ENCODE measurements at regions not wholly inside any gene's neighbourhood (a gene's known extent, or its start where the extent isn't known, plus 50 kb on each side); places are given as distances from the start of the nearest gene placed in this dataset.
"Not testable (repeated sequence)": the region's sequence is repeated elsewhere in the genome, so short reads cannot be mapped to it uniquely, and the experiment has no call there.

DNA sequence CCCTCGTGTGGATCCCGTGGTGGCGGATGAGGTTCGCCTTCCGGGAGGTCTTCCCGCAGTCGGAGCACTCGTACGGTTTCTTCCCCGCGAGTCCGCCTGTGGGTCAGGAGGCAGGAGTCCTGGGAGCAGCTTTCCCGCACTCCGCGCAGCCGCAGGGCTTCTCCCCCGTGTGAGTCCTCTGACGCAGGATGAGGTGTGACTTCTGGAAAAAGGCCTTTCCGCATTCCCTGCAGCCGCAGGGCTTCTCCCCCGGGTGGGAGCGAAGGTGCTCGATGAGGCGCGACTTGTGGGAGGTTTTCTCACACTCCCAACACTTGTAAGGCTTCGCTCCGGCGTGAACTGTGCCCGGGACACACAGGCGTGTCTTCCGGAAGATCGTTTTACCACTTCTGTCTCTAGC is 68.8 kb upstream of the WIPI2 start:
- H3K79me1 ChIP-seq (ENCODE audit: low read depth in 1 of 2, low read length in 2 of 2); H4K8ac ChIP-seq (ENCODE audit: low read depth in 2 of 2, low read length in 2 of 2); CTCF ChIA-PET; H2BK120ac ChIP-seq (ENCODE audit: low read depth, low read length); H4K20me1 ChIP-seq (ENCODE audit: insufficient read depth, low read length); H2BK15ac ChIP-seq (ENCODE audit: low read depth, low read length); H4K5ac ChIP-seq (ENCODE audit: low read depth, low read length); H3K56ac ChIP-seq (ENCODE audit: extremely low read depth, insufficient read depth, low read length); ATAC-seq (ENCODE audit: low read depth); in situ Hi-C loops (cut with MboI; ENCODE audit: low sequenced_read_pairs); H3K4me3 ChIP-seq (ENCODE audit: insufficient read depth, low read depth, low read length); H3K9me1 ChIP-seq (ENCODE audit: insufficient read depth, low read length); H2AFZ ChIP-seq (replicated peaks; ENCODE audit: low read length, poor library complexity); H3K27ac ChIP-seq (ENCODE audit: insufficient read depth, low read length); H3K27me3 ChIP-seq (ENCODE audit: control insufficient read depth, insufficient read depth, low read length); H3K9me3 ChIP-seq (ENCODE audit: control insufficient read depth, insufficient read depth, low read length); H4K91ac ChIP-seq (ENCODE audit: insufficient read depth, low read depth, low read length); H3K14ac ChIP-seq (replicated peaks; ENCODE audit: low read depth, low read length); H2AK9ac ChIP-seq (replicated peaks; ENCODE audit: low read depth, low read length, poor library complexity); intact Hi-C loops (cut with micrococcal nuclease); H2AK5ac ChIP-seq (ENCODE audit: low read depth, low read length); H3K18ac ChIP-seq (ENCODE audit: low read depth, low read length); H2BK20ac ChIP-seq (ENCODE audit: low read depth, low read length); H3K23ac ChIP-seq (ENCODE audit: low read depth, low read length); H3K36me3 ChIP-seq (ENCODE audit: control insufficient read depth, insufficient read depth, low read length); H3K4ac ChIP-seq (ENCODE audit: low read depth, low read length); POLR2A ChIA-PET (ENCODE audit: unreplicated experiment); H2BK5ac ChIP-seq (ENCODE audit: low read depth, low read length, poor library complexity, severe bottlenecking); dilution Hi-C loops (cut with HindIII; ENCODE audit: low sequenced_read_pairs, unreplicated experiment); H3K4me2 ChIP-seq (ENCODE audit: low read depth, low read length); H3K9ac ChIP-seq (ENCODE audit: low read depth, low read length); DNase-seq; H3K4me1 ChIP-seq (ENCODE audit: control insufficient read depth, insufficient read depth, low read length); BruUV-seq (replicated peaks): not testable (repeated sequence)
- no CpG with 5 or more reads among the region's 32 CpGs for WGBS, 2 experiments (ENCODE audit: extremely low coverage in 2 of 2, insufficient read length in 1 of 2)

GRCh38 chr7:5131238-5131637 is 58.8 kb upstream of the WIPI2 start:
- H3K56ac ChIP-seq (ENCODE audit: extremely low read depth, insufficient read depth, low read length); H3K9me1 ChIP-seq (ENCODE audit: insufficient read depth, low read length); H4K5ac ChIP-seq (ENCODE audit: low read depth, low read length); H2AK9ac ChIP-seq (replicated peaks; ENCODE audit: low read depth, low read length, poor library complexity); H3K14ac ChIP-seq (replicated peaks; ENCODE audit: low read depth, low read length); dilution Hi-C loops (cut with HindIII; ENCODE audit: low sequenced_read_pairs, unreplicated experiment); H2BK120ac ChIP-seq (ENCODE audit: low read depth, low read length); CTCF ChIA-PET; H3K23ac ChIP-seq (ENCODE audit: low read depth, low read length); in situ Hi-C loops (cut with MboI; ENCODE audit: low sequenced_read_pairs); H2BK20ac ChIP-seq (ENCODE audit: low read depth, low read length); DNase-seq; H4K20me1 ChIP-seq (ENCODE audit: insufficient read depth, low read length); H2BK5ac ChIP-seq (ENCODE audit: low read depth, low read length, poor library complexity, severe bottlenecking); H4K8ac ChIP-seq (ENCODE audit: low read depth in 2 of 2, low read length in 2 of 2); H3K9ac ChIP-seq (ENCODE audit: low read depth, low read length); H2AFZ ChIP-seq (replicated peaks; ENCODE audit: low read length, poor library complexity); H3K4me2 ChIP-seq (ENCODE audit: low read depth, low read length); POLR2A ChIA-PET (ENCODE audit: unreplicated experiment); H3K79me1 ChIP-seq (ENCODE audit: low read depth in 1 of 2, low read length in 2 of 2); H3K4me3 ChIP-seq (ENCODE audit: insufficient read depth, low read depth, low read length); H3K4ac ChIP-seq (ENCODE audit: low read depth, low read length); H3K27me3 ChIP-seq (ENCODE audit: control insufficient read depth, insufficient read depth, low read length); H2AK5ac ChIP-seq (ENCODE audit: low read depth, low read length); H2BK15ac ChIP-seq (ENCODE audit: low read depth, low read length); H3K9me3 ChIP-seq (ENCODE audit: control insufficient read depth, insufficient read depth, low read length); intact Hi-C loops (cut with micrococcal nuclease); H3K27ac ChIP-seq (ENCODE audit: insufficient read depth, low read length); BruUV-seq (replicated peaks); H3K18ac ChIP-seq (ENCODE audit: low read depth, low read length); ATAC-seq (ENCODE audit: low read depth); H3K4me1 ChIP-seq (ENCODE audit: control insufficient read depth, insufficient read depth, low read length); H3K36me3 ChIP-seq (ENCODE audit: control insufficient read depth, insufficient read depth, low read length); H4K91ac ChIP-seq (ENCODE audit: insufficient read depth, low read depth, low read length): not testable (repeated sequence)
- no CpG with 5 or more reads among the region's 8 CpGs for WGBS, 2 experiments (ENCODE audit: extremely low coverage in 2 of 2, insufficient read length in 1 of 2)

All from IMR-90 (cell line).